Activated gamma-delta T cell (primary cell): ENCODE measurements at regions not wholly inside any gene's neighbourhood (a gene's known extent, or its start where the extent isn't known, plus 50 kb on each side); places are given as distances from the start of the nearest gene placed in this dataset.

Experiments
- DNase-seq: peaks from one replicate; lab custom pipeline; 2025; lab: John Stamatoyannopoulos, UW

- DNase-seq: no peak
Measured at GRCh38 chr3:180284331-180285110, 247.8 kb upstream of the PEX5L start.

- no peak for DNase-seq
Measured at GRCh38 chr3:180287703-180288102, 251.0 kb upstream of the PEX5L start.

GRCh38 chr3:180288816-180289215, 252.1 kb upstream of the PEX5L start:
- no peak for DNase-seq

- no peak for DNase-seq
Measured at GRCh38 chr3:180290300-180290699, 253.6 kb upstream of the PEX5L start.

GRCh38 chr3:180294282-180295027, 257.7 kb upstream of the PEX5L start:
- no peak for DNase-seq

GRCh38 chr3:180295811-180296210, 259.1 kb upstream of the PEX5L start:
- DNase-seq: no peak

GRCh38 chr3:180296971-180297370, 260.2 kb upstream of the PEX5L start:
- no peak for DNase-seq

GRCh38 chr3:180306155-180306554, 269.4 kb upstream of the PEX5L start:
- no peak for DNase-seq

GRCh38 chr3:180306691-180307090, 270.0 kb upstream of the PEX5L start:
- DNase-seq: no peak

- DNase-seq: no peak
Measured at GRCh38 chr3:180311242-180311641, 274.5 kb upstream of the PEX5L start.

GRCh38 chr3:180316321-180316720, 279.6 kb upstream of the PEX5L start:
- no peak for DNase-seq

- DNase-seq: no peak
Measured at GRCh38 chr3:180319461-180319860, 282.5 kb upstream of the TTC14 start.

GRCh38 chr3:180320631-180321030, 281.3 kb upstream of the TTC14 start:
- no peak for DNase-seq

- DNase-seq: no peak
Measured at GRCh38 chr3:180321534-180321933, 280.4 kb upstream of the TTC14 start.

- peak; percentile 5 for DNase-seq
Measured at GRCh38 chr3:180322829-180323228, 279.1 kb upstream of the TTC14 start.

- no peak for DNase-seq
Measured at GRCh38 chr3:180324791-180325190, 277.2 kb upstream of the TTC14 start.

- no peak for DNase-seq
Measured at GRCh38 chr3:180325533-180325932, 276.4 kb upstream of the TTC14 start.

- DNase-seq: no peak
Measured at GRCh38 chr3:180325958-180326357, 276.0 kb upstream of the TTC14 start.

GRCh38 chr3:180329187-180329586, 272.8 kb upstream of the TTC14 start:
- DNase-seq: no peak

- no peak for DNase-seq
Measured at GRCh38 chr3:180329847-180330246, 272.1 kb upstream of the TTC14 start.

- DNase-seq: no peak
Measured at GRCh38 chr3:180330440-180330839, 271.5 kb upstream of the TTC14 start.

GRCh38 chr3:180332608-180333007, 269.4 kb upstream of the TTC14 start:
- no peak for DNase-seq

- no peak for DNase-seq
Measured at GRCh38 chr3:180335050-180335449, 266.9 kb upstream of the TTC14 start.
